ENCODE measurements at regions not wholly inside any gene's neighbourhood (a gene's known extent, or its start where the extent isn't known, plus 50 kb on each side); places are given as distances from the start of the nearest gene placed in this dataset.

DNA sequence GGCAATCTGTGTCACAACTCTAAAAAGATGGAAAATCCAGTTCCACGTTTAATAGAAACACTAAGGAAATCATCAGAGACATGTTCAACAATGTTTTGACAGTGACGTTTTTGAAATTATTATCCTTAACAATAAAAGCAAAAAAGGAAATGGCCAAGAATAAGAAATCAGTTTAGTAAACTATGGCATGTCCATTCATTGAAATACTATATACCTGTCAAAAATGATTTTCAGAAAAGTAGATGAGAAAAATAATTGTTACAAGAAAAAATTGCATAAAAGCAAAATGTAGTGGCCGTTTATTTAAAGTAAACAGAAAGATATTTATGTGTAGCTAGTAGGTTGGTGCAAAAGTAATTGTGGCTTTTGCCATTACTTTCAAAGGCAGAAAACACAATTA lies 345.4 kb upstream of the NPSR1 start:
- TF ChIP-seq, protein P1, sequence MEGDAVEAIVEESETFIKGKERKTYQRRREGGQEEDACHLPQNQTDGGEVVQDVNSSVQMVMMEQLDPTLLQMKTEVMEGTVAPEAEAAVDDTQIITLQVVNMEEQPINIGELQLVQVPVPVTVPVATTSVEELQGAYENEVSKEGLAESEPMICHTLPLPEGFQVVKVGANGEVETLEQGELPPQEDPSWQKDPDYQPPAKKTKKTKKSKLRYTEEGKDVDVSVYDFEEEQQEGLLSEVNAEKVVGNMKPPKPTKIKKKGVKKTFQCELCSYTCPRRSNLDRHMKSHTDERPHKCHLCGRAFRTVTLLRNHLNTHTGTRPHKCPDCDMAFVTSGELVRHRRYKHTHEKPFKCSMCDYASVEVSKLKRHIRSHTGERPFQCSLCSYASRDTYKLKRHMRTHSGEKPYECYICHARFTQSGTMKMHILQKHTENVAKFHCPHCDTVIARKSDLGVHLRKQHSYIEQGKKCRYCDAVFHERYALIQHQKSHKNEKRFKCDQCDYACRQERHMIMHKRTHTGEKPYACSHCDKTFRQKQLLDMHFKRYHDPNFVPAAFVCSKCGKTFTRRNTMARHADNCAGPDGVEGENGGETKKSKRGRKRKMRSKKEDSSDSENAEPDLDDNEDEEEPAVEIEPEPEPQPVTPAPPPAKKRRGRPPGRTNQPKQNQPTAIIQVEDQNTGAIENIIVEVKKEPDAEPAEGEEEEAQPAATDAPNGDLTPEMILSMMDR (conservative IDR thresholded peaks at IDR 0.05; ENCODE audit: low read length): no peak
- TF ChIP-seq EZH2phosphoT487 (IDR thresholded peaks at IDR 0.05; ENCODE audit: borderline replicate concordance): no peak

Data from Loucy (cell line).